Parathyroid adenoma (tissue), 2 donors: ENCODE measurements at regions not wholly inside any gene's neighbourhood (a gene's known extent, or its start where the extent isn't known, plus 50 kb on each side); places are given as distances from the start of the nearest gene placed in this dataset.

Experiments used
- H2AFZ ChIP-seq: fragments of 300-600 bp; sonication (generic); one replicate; pipeline ENCODE4 v1.7.0; 2017; ENCODE audit warnings: antibody characterized with exemption, mild to moderate bottlenecking
- H3K27ac ChIP-seq: fragments of 300-600 bp; sonication (generic); one replicate; pipeline ENCODE4 v1.7.0; 2017
- H3K27me3 ChIP-seq: fragments of 300-600 bp; sonication (generic); one replicate; pipeline ENCODE4 v1.7.0; 2017; ENCODE audit warnings: low read length; ENCODE audit not compliant: control insufficient read depth, insufficient read depth
- H3K36me3 ChIP-seq: fragments of 300-600 bp; sonication (generic); one replicate; pipeline ENCODE4 v1.7.0; 2017; ENCODE audit warnings: low read length; ENCODE audit not compliant: control insufficient read depth, insufficient read depth
- H3K4me1 ChIP-seq: fragments of 300-600 bp; sonication (generic); one replicate; pipeline ENCODE4 v1.7.0; 2017; ENCODE audit warnings: control low read depth
- H3K4me2 ChIP-seq: fragments of 300-600 bp; sonication (generic); one replicate; pipeline ENCODE4 v1.7.0; 2017; ENCODE audit warnings: low read length
- H3K4me3 ChIP-seq: fragments of 300-600 bp; sonication (generic); one replicate; pipeline ENCODE4 v1.7.0; 2017; ENCODE audit warnings: low read depth, low read length
- H3K79me2 ChIP-seq: fragments of 300-600 bp; sonication (generic); one replicate; pipeline ENCODE4 v1.7.0; 2017; ENCODE audit warnings: control low read depth
- H3K9ac ChIP-seq: fragments of 300-600 bp; sonication (generic); one replicate; pipeline ENCODE4 v1.7.0; 2017; ENCODE audit warnings: mild to moderate bottlenecking
- H3K9me3 ChIP-seq: fragments of 300-600 bp; sonication (generic); one replicate; pipeline ENCODE4 v1.7.0; 2017; ENCODE audit warnings: low read length; ENCODE audit not compliant: control insufficient read depth
- TF ChIP-seq, protein P1 (sequence below): fragments of 300-600 bp; sonication (generic); IDR thresholded peaks from one replicate; pipeline ENCODE4 v1.7.0; 2017; ENCODE audit warnings: antibody characterized with exemption, mild to moderate bottlenecking
- donor health status: primary hyperparathyroidism.

DNA sequence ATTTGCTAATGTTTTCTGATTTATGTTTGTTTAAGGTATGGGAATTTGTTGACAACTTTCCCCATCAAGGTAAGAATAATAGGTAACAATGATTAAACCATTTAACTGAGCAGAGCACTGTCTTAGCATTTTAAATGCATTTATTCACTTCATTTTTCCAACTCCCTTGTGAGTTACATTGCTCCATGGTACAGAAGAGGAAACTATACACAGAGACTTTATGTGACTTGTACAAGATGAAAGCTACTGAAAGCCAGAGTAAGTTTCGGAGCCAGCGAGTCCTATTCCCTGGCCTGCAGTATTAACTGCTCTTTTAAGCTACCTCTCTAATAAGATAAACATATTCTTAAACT is 708.8 kb downstream of the HDGFL1 start:
- Histone ChIP-seq H2AFZ (no peak overlapping the region), H3K4me1 (no peaks in the 10 kb centered on the region), H3K27ac (no peak overlapping the region), H3K27me3 (no peaks in the 10 kb centered on the region), H3K4me3 (no peak overlapping the region), H3K4me2 (no peak overlapping the region), H3K9me3 (no peaks in the 10 kb centered on the region), H3K36me3 (no peaks in the 10 kb centered on the region), H3K9ac (no peak overlapping the region), H3K79me2 (no peaks in the 10 kb centered on the region)
- TF ChIP-seq, protein P1, sequence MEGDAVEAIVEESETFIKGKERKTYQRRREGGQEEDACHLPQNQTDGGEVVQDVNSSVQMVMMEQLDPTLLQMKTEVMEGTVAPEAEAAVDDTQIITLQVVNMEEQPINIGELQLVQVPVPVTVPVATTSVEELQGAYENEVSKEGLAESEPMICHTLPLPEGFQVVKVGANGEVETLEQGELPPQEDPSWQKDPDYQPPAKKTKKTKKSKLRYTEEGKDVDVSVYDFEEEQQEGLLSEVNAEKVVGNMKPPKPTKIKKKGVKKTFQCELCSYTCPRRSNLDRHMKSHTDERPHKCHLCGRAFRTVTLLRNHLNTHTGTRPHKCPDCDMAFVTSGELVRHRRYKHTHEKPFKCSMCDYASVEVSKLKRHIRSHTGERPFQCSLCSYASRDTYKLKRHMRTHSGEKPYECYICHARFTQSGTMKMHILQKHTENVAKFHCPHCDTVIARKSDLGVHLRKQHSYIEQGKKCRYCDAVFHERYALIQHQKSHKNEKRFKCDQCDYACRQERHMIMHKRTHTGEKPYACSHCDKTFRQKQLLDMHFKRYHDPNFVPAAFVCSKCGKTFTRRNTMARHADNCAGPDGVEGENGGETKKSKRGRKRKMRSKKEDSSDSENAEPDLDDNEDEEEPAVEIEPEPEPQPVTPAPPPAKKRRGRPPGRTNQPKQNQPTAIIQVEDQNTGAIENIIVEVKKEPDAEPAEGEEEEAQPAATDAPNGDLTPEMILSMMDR: no peak

DNA sequence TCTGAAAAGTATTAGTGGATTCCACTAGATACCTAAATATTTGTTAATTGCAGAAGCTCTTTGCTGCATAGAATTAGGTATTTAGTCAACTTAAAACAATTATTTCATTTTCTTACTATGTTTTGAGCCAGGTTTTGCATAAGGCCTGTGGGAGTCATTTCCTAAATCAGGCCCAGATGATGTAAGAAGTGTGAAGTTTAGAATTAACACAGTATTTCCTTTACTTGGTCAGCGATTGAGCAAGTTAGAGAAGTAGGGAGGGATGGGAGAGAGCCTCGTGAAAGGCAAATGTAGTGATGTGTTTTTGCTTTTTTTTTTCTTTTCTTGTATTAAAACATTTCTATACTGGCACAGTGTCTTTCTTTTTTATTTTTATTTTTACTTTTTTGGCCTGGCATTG is 711.1 kb downstream of the HDGFL1 start:
- TF ChIP-seq, protein P1: no peak
- Histone ChIP-seq H3K79me2 (no peaks in the 10 kb centered on the region), H3K9me3 (no peaks in the 10 kb centered on the region), H3K4me3 (no peak overlapping the region), H2AFZ (no peak overlapping the region), H3K9ac (no peak overlapping the region), H3K36me3 (no peaks in the 10 kb centered on the region), H3K4me2 (no peak overlapping the region), H3K27ac (no peak overlapping the region), H3K4me1 (no peaks in the 10 kb centered on the region), H3K27me3 (no peaks in the 10 kb centered on the region)

DNA sequence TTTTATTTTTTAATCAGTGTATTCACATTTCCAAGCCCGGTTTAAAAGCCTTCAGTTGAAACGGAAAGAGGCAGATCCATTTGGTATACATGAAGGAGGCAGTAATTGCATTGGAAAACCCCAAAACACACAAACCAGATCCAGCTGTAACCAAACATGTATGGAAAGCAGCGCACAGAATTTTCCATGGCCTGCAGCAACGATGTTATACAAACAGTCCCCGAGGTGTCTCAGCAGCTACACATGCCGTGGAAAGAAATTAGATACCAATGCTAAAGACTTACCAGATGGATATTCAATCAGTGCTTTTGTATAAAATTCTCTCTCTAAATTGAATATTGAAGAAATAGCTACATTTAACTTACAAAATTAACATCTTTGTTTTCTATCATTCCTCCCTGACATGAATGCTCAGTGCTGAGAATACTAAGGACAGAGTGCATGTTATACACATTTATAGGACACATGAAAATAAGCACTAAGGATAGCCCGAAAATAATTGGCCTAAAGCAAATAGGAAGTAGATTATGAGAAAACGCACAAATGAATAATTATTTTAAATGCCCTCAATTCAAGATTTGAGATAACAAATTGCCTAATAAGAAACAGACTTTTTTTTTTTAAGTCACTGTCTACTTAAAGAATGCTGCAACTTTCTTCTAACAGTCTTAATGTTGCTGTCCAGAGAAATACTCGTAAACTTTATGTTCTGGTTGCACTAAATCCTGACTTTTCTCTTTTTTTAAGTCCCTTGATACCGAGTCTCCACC is 713.1 kb downstream of the HDGFL1 start:
- Histone ChIP-seq H3K9me3 (no peaks in the 10 kb centered on the region), H3K79me2 (no peaks in the 10 kb centered on the region), H3K9ac (no peak overlapping the region), H3K36me3 (no peaks in the 10 kb centered on the region), H3K4me2 (no peak overlapping the region), H3K4me3 (no peak overlapping the region), H3K27ac (no peak overlapping the region), H3K27me3 (no peaks in the 10 kb centered on the region), H3K4me1 (no peaks in the 10 kb centered on the region), H2AFZ (no peak overlapping the region)
- TF ChIP-seq, protein P1: no peak

DNA sequence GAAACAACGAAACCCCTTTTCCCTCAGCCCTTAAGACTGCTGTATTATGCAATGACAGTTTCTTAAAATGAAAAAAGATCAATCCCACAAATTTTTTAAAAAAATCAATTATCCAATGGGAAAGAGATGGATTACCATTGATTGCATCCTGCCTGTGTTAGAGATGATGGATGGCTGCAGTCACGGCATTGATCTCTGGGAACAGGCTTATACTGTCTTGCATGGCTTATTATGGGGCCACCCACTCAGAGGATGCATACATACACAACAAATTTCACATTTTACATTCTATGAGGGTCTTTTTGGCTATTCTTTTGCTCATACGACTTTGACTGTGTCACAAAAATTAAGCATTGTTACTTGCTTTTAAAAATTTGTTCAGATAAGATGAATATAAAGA is 724.3 kb downstream of the HDGFL1 start:
- Histone ChIP-seq H3K27ac (no peak overlapping the region), H3K27me3 (no peaks in the 10 kb centered on the region), H3K9me3 (no peaks in the 10 kb centered on the region), H3K36me3 (no peaks in the 10 kb centered on the region), H3K4me2 (no peak overlapping the region), H3K9ac (no peak overlapping the region), H2AFZ (no peak overlapping the region), H3K4me3 (no peak overlapping the region), H3K79me2 (no peaks in the 10 kb centered on the region), H3K4me1 (no peaks in the 10 kb centered on the region)
- TF ChIP-seq, protein P1: no peak

DNA sequence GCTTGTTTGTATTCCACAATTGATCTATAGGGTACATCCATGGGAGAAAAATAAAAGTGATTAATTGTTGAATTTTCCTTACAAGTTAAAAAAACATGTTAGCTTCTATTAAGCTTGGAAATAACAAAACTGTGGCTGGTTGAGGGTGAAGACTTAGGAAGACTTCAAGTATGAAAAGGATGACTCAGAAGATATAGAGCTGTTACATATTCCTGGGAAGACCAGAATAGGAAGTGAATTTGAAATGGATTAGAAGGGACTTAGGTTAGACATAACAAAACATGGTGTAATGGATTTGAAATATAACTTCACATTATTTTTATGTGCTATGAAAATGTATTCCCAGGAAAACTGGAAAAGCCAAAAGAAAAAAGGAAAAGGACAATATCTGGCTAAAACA is 732.2 kb downstream of the HDGFL1 start:
- H3K4me2 ChIP-seq: no peak overlapping the region
- H3K4me3 ChIP-seq: no peak overlapping the region
- H2AFZ ChIP-seq: no peak overlapping the region
- no peak overlapping the region for H3K9ac ChIP-seq
- H3K79me2 ChIP-seq: no peaks in the 10 kb centered on the region
- no peak overlapping the region for H3K27ac ChIP-seq
- no peaks in the 10 kb centered on the region for H3K9me3 ChIP-seq
- H3K36me3 ChIP-seq: no peaks in the 10 kb centered on the region
- TF ChIP-seq, protein P1: no peak
- H3K27me3 ChIP-seq: no peaks in the 10 kb centered on the region
- H3K4me1 ChIP-seq: no peaks in the 10 kb centered on the region
